GM19463 (cell line): ENCODE measurements at regions not wholly inside any gene's neighbourhood (a gene's known extent, or its start where the extent isn't known, plus 50 kb on each side); places are given as distances from the start of the nearest gene placed in this dataset.
"Not testable (repeated sequence)": the region's sequence is repeated elsewhere in the genome, so short reads cannot be mapped to it uniquely, and the experiment has no call there.

Source experiments
- ATAC-seq: cut with Tn5 transposase; IDR thresholded peaks from one replicate; pipeline ENCODE4 v1.9.1; 2021; ENCODE audit warnings: mild to moderate bottlenecking, moderate library complexity; ENCODE audit not compliant: unreplicated experiment

GRCh38 chr10:80938903-80939302 is 401.2 kb downstream of the SH2D4B start:
- no peak for ATAC-seq

- ATAC-seq, result peak; percentile 87
Measured at GRCh38 chr10:80945264-80945880, 407.7 kb downstream of the SH2D4B start.

- ATAC-seq, result no peak
Measured at GRCh38 chr10:80946073-80946472, 408.4 kb downstream of the SH2D4B start.

GRCh38 chr10:80946957-80947726 is 409.4 kb downstream of the SH2D4B start:
- no peak for ATAC-seq

- no peak for ATAC-seq
Measured at GRCh38 chr10:80949785-80950184, 412.1 kb downstream of the SH2D4B start.

GRCh38 chr10:80952436-80952835 is 414.7 kb downstream of the SH2D4B start:
- no peak for ATAC-seq

- ATAC-seq, result no peak
Measured at GRCh38 chr10:80957161-80957560, 419.5 kb downstream of the SH2D4B start.

GRCh38 chr10:80964179-80964578 is 426.5 kb downstream of the SH2D4B start:
- ATAC-seq, result no peak

- peak; percentile 72 for ATAC-seq
Measured at GRCh38 chr10:80964955-80965614, 427.4 kb downstream of the SH2D4B start.

GRCh38 chr10:80966326-80966986 is 428.8 kb downstream of the SH2D4B start:
- ATAC-seq, result peak; percentile 31

- ATAC-seq, result not testable (repeated sequence)
Measured at GRCh38 chr10:80967357-80967756, 429.7 kb downstream of the SH2D4B start.

- ATAC-seq, result no peak
Measured at GRCh38 chr10:80968903-80969302, 431.2 kb downstream of the SH2D4B start.

GRCh38 chr10:80971461-80971860 is 433.8 kb downstream of the SH2D4B start:
- no peak for ATAC-seq

- ATAC-seq, result no peak
Measured at GRCh38 chr10:80976658-80977057, 439.0 kb downstream of the SH2D4B start.

- no peak for ATAC-seq
Measured at GRCh38 chr10:80985102-80985501, 447.4 kb downstream of the SH2D4B start.

GRCh38 chr10:80986596-80986995 is 448.9 kb downstream of the SH2D4B start:
- ATAC-seq, result no peak

GRCh38 chr10:80988755-80989154 is 451.1 kb downstream of the SH2D4B start:
- ATAC-seq, result no peak

GRCh38 chr10:80996615-80997193 is 459.0 kb downstream of the SH2D4B start:
- ATAC-seq, result no peak

GRCh38 chr10:81000781-81001180 is 463.1 kb downstream of the SH2D4B start:
- ATAC-seq, result no peak

GRCh38 chr10:81002382-81002781 is 464.7 kb downstream of the SH2D4B start:
- no peak for ATAC-seq

- no peak for ATAC-seq
Measured at GRCh38 chr10:81007872-81008271, 470.2 kb downstream of the SH2D4B start.
